NCI-H1436 (cell line): ENCODE measurements at regions not wholly inside any gene's neighbourhood (a gene's known extent, or its start where the extent isn't known, plus 50 kb on each side); places are given as distances from the start of the nearest gene placed in this dataset.
"Not testable (repeated sequence)": the region's sequence is repeated elsewhere in the genome, so short reads cannot be mapped to it uniquely, and the experiment has no call there.

Experiments used
- DNase-seq: peaks from one replicate; lab custom pipeline; 2025; lab: John Stamatoyannopoulos, UW

- no peak for DNase-seq
Measured at GRCh38 chr1:208717525-208717924, 473.3 kb upstream of the PLXNA2 start.

- no peak for DNase-seq
Measured at GRCh38 chr1:208722592-208722991, 478.4 kb upstream of the PLXNA2 start.

DNA sequence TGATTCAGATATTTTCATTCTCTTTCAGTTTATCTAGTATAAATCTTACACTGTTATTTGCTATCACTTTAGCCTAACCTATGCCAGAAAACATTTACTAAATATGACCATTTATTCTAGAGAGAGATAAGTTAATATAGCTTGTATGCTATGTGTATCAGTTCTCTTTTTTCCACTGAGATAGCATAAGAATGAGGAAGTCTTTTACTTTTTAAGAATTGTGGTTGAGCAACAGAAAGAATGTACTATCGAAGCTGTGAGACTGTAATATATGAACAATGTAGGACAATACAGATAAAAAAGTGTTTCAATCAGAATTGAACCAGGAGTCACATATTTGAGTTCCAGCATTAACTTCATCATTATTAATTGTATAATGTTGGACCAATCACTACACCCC, 479.9 kb upstream of the PLXNA2 start:
- no peak for DNase-seq

DNA sequence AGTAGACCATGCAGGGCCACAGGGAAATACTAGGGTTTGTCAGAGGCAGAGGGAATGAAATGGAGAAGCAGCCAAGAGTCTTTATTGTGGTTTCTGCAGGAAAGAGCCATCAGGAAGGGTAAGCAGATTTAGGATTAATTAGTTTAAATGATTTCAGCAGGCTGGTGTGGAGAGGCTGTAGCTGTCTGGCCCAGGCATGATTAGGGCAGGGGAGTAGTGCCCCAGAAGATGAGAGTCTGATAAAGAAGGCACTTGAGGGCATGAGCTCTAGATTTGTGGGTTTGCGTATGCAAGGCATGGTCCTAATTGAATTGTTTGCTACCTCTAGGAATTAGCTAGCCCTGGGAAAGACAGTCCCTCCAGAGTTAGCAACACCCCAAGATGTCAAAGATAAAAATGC, 484.6 kb upstream of the PLXNA2 start:
- no peak for DNase-seq

DNA sequence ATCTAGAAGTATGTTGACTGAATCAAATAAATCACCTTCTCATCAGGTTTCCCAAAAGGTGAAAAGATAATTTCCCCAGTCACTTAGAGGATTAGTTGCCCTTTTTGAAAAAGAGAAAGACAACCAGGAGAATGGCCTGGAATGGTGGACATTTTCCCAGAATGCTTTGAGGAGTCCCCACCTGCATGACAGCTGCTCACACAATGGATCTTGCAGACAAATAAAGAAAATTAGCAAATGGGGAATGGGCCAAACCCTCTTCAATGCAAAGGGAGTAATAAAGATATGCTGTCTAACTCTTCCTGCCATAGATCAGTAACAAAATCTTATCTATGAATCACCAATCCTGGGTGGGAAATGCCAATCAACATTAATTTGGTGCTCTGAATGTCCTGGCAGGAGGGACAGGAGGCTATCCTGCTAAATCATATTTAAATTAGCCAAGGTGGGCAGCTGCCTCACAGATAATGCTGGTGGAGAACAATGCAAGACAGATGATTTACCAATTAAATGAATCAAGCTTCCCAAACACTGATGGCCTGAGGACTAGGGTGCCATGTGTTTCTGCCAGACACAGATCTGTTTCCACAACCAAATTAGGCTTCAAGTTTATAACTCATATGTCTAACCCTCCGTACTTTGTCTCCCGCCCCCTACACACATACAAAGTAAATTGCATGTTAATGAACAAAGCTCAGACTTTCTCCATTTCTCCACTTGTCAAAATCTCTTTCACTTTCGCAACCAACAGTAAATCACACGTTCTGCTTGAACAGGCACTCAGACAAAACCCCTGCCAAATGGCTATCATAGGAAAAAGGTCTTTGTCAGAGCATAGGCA, 488.0 kb upstream of the PLXNA2 start:
- DNase-seq, result peak; percentile 73

DNA sequence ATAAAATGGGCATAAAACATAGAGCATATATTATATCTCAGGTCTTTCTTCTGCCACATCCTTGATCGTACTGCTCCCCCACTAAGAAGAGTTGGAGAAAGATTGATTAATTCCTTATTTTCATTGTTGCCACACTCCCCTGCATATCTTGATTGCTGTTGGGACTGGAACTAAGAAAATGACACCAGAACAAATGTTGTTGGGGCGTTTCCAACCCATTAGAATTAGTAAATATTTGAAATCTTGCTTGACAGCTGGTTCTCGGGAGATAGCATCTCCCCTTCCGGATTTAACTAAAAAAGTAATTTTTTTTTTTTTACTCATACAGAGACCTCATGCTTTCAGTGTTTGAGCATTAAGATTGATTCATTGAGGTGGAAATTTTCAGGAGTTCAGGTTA, 493.0 kb upstream of the PLXNA2 start:
- no peak for DNase-seq

DNA sequence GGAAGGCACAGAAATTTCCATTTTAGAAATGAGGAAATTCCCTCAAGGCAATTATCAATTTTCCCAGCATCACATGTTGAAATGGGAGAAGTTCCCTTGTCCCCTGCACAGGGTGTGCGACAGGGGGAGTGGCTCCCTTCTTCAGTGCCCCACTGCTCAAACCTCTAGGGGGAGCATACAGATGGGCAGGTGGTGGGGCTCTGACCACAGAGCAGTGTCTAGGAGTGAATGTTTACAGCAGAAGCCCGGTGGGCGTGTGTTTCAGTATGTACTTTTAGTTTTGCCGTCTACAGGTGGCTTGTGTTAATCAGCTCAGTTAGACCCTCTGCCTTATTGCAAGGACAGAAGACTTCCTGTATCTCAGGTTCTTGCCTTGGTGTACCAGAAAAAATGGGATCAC, 493.7 kb upstream of the PLXNA2 start:
- no peak for DNase-seq

DNA sequence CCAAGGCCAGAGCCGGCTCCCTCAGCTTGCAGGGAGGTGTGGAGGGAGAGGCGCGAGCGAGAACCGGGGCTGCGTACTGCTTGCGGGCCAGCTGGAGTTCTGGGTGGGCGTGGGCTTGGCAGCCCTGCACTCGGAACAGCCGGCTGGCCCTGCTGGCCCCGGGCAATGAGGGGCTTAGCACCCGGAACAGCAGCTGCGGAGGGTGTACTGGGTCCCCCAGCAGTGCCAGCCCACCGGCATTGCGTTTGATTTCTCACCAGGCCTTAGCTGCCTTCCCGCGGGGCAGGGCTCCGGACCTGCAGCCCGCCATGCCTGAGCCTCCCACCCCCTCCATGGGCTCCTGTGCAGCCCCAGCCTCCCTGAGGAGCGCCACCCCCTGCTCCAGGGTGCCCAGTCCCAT, 495.5 kb upstream of the PLXNA2 start:
- DNase-seq, result not testable (repeated sequence)

DNA sequence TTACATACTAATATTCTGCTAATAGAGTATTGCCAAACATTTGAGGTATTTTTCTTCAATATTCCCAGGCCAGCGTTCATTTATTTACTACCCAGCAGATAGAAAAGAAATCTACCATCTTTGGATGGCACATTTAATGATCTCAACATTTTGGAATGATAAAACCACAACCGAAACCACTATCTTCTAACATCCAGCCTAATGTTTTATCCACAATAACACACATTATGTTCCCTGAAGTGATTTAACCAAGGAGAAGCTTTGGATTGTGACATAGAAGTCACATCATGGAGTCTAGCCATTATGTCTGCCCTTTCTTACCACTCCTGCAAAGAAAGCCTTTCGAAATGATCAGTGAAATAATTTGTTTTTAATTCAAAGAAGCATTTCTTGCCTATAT, 497.1 kb upstream of the PLXNA2 start:
- no peak for DNase-seq

- DNase-seq, result no peak
Measured at GRCh38 chr1:208743361-208743760, 499.2 kb upstream of the PLXNA2 start.

- no peak for DNase-seq
Measured at GRCh38 chr1:208747979-208748378, 503.8 kb upstream of the PLXNA2 start.

GRCh38 chr1:208748387-208749165, 504.4 kb upstream of the PLXNA2 start:
- no peak for DNase-seq

DNA sequence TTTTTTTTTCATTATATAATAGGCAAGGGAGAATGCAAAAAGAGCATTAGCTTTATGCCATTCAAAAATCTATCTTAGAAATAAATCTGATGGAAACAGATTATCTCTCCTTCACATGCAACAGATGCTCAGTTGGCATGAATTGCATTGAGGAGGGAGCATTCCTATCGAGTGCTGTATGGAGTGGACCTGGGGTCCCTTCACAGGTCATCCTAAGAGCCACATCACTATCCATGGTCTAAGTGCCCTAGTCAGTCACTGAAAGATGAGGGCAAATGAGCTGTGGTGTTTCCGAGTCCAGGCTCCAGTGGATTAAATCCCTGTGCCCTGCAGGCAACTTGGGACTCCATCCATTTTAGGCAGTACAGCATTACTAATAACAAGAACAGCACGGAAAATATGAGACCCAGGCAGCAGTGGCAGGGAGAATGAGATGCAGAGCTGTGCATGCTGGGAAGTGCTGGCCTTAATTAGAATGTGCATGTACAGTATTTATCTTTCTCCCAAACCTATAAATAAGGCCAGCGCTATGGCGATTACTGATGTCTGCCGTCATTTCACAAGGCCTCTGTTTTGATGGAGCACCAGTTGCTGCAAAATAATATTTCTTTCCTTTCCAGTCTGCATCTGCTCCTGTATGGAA, 512.3 kb upstream of the PLXNA2 start:
- DNase-seq, result no peak

DNA sequence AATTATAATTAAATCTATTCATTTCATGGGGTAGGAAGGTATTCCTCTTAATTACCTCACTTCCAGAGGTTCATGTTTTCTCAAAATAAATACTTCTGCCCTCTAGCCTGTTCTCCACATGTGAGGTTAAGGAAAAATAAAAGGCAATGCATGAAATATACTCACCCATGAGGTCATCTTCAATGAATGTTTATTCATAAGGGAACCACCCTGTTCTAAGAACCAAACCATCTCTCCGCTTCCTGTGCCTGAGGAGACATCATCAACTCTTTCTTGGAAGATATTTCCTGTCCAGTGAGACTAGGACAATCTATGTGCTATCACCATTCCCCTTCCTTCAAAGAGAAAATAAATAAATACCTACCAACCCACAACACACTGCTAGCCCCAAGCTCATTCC, 513.7 kb upstream of the PLXNA2 start:
- DNase-seq, result no peak

DNA sequence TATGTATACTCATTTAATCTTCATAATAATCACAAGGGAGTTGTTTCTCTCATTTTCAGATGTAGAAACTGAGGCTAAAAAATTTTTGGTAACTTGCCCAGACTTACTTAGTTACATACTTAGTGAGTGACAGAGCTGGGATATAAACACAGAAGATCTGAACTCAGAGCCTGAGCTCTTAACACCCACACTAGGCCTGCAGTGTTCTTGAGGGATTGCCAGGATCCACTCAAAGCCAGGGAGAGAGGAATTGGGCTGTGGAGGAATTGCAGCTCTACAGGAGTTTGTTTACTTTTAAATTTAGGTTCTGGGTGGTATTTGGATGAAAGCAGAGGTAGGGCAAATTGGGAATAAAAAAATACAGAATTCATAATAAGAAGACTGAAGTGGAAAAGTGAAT, 515.1 kb upstream of the PLXNA2 start:
- no peak for DNase-seq

DNA sequence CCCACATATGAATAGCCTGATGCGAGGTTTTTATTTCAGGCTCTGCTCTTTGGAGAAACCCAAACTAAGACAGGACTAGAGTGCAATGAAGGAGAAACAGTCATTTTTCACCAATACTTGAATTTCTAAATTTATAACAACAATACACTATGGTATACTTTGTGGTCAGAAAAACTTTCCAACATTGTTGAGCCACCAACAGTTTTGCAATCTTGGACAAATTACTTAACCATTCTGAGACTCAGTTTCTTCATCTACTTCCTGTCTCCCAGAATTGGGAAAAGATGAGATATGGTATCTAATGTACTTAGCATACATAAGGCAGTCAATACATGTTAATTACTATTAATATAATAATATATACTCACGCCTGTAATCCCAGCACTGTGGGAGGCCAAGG, 519.8 kb upstream of the PLXNA2 start:
- DNase-seq, result no peak

DNA sequence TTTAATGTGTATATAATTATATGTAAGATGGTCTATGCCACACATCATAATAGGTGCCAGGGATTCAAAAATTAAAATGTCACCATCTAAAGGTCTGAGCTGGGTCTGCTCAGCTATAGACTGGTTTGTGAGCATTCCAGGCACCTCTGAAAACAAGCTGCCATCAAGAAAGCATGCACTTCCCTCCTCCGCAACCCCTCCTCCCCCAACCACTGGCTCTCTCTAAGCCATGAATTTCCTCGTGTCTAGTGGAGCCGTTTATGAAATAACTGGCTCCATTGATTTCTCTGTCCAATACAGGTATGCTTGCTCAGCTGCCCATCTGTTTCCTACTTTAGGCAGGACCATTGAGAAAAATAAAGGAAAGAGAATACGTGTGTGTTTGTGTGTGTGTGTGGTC, 522.6 kb upstream of the PLXNA2 start:
- no peak for DNase-seq

DNA sequence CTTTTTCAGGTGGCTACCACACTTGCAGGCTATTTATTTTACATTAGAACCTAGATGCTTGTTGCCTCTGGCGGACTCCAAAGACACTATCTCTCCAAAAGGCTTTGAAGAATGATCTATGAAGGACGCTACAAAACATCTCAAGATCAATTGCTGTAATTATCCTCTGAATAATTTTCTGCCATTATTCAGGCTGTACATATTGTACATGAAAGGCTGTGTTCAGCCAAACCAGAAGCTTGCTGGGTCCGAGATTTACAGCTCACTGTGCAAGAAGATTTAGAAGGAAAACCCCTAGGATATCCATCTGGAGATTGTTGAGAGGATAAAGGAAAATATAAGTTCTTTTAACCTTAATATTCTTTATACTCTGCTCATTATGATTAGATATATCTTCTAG, 523.6 kb upstream of the PLXNA2 start:
- DNase-seq, result peak; percentile 34

- no peak for DNase-seq
Measured at GRCh38 chr1:208772891-208773290, 528.7 kb upstream of the PLXNA2 start.

- no peak for DNase-seq
Measured at GRCh38 chr1:208775841-208776240, 531.7 kb upstream of the PLXNA2 start.

DNA sequence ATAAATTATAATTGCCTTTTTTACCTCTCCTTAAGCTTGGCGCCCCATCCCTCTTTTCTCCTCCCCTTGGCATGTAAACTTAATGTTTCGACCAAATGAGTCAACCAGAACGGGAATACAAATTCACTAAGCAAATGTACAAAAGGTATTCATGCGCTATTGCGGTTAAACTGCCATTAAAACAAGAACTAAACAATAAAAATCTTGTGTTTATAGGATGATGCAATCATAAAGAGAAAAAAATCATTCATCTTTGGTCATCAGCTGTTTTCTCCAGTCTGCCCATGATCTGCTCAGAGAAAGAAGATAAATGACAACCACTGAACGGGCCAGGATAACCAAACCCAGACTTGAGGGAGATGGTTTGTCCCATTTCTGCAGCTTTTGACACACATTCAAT, 534.2 kb upstream of the PLXNA2 start:
- DNase-seq, result no peak

DNA sequence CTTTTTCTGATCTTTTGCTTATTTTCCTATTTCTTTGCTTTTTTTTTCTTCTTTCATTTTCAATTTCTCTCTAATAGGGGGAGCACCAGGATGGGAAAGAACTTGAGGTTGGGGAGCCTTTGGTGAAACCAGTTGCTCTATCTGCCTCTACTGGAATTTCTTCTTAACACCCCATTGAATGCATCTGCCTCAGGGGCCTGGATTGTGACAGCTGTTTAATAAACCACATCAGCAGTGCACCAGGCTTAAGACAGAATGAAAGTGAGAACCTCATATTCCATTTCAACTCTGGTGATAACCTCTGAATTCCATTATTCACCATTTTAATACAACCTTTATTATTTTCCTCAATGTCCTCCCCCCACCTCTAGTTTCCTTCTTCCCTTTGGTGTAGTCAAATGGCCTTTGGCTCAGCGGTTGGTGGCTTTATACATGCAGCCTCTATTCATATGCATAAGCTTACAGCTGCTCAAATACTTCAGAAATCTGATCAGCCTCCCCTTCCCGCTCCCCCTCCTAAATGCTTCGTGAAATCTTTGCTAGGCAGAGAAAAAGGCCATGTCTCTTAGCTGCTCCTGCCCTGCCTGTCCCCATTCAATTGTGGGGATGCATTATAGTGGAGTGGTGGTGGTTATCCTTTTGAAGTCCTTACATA, 537.3 kb upstream of the PLXNA2 start:
- peak; percentile 81 for DNase-seq
